ENCODE measurements at regions not wholly inside any gene's neighbourhood (a gene's known extent, or its start where the extent isn't known, plus 50 kb on each side); places are given as distances from the start of the nearest gene placed in this dataset.
"Not testable (repeated sequence)": the region's sequence is repeated elsewhere in the genome, so short reads cannot be mapped to it uniquely, and the experiment has no call there.

GRCh38 chr9:94033383-94033782, 50.9 kb upstream of the PTPDC1 start:
- no peak for DNase-seq (ENCODE audit: low read depth in 2 of 2)

- DNase-seq (ENCODE audit: low read depth in 2 of 2) = no peak
These were observed 52.3 kb upstream of the PTPDC1 start for GRCh38 chr9:94031946-94032345.

DNA sequence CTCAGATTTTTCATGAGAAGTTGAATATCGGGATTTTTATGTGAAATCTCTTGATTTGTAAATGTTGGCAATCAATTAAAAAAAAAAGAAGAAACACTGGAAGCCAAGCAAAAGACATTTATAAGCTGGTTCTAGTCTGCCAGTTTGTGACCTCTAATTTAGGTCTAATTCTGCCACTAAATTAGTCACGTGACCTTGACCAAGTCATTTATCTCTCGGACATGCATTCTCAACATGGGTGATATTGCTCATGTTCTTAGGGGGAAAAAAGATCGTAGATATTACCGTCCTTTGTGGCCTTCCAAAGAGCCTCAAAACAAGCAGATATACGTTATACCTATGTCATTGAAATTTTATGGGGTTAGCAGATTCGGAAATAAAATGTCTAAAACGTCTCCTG, 52.9 kb upstream of the PTPDC1 start:
- DNase-seq (ENCODE audit: low read depth in 2 of 2) = no peak

DNA sequence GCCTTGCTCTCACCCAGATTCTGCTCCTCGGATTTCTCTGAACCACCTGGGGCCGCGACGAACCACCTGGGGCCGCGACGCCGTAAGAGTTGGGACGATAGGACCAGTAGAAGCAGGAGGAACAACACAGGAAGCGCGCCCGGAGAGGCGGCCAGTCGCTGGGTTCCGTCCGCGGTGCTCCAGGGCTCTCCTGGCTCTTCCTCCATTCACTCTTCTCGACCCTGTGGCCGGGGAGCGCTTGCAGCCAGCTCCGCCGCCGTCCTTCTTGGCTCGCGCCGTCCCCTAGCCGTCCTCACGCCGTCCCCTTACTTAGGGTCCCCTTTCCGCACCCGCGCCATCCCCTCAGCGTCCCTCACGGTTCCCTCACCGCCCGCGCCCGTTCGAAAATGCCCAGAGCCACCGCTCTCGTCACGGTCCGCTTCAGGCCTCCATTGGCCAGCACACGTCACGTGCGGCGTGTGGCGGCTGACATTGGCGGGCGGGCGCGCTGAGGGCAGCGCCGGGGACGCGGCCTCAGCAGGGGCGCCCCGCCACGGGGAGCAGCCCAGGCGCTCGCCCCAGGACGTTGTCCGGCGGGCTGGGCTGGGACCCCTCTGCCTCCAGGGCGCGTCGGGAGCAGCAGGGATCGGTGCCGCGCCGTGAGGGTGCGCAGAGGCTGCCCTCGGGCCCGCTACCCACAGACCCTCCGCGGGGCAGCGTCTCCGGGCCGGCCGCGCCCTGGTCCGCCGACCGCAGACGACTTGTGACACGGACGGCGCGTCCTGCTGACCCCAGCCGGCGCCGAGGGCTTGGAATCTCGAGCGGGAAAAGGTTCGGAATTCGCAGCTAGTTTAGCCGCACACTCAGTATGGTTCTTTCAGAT, 53.7 kb upstream of the PTPDC1 start:
- DNase-seq (ENCODE audit: low read depth in 2 of 2) = peak; percentile 56 to 88

GRCh38 chr9:94029932-94030317, 54.3 kb upstream of the PTPDC1 start:
- DNase-seq (ENCODE audit: low read depth in 2 of 2) = no peak

DNA sequence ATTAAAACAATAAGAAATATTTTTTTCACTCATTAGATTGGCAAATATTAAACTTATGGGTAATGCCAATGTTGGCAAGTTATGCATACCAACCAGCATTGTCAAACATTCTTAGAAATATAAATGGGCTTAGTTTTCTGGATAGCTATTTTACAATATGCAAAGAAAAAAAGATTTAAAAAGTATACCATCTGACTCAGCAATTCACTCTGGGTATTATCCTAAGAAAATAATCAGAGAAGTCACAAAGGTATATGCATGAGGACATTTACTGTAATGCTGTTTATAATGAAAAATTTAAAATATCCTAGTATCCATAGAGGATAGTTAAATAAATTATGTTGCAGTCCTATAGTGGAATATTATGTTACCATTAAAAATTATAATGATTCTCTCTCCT, 57.4 kb upstream of the PTPDC1 start:
- no peak for DNase-seq (ENCODE audit: low read depth in 2 of 2)

GRCh38 chr9:94022476-94022875, 61.8 kb upstream of the PTPDC1 start:
- not testable (repeated sequence) for DNase-seq (ENCODE audit: low read depth in 2 of 2)

GRCh38 chr9:94020836-94021235, 63.4 kb upstream of the PTPDC1 start:
- not testable (repeated sequence) for DNase-seq (ENCODE audit: low read depth in 2 of 2)

- no peak for DNase-seq (ENCODE audit: low read depth in 2 of 2)
These were observed 63.5 kb upstream of the BARX1 start for GRCh38 chr9:94018628-94019027.

DNA sequence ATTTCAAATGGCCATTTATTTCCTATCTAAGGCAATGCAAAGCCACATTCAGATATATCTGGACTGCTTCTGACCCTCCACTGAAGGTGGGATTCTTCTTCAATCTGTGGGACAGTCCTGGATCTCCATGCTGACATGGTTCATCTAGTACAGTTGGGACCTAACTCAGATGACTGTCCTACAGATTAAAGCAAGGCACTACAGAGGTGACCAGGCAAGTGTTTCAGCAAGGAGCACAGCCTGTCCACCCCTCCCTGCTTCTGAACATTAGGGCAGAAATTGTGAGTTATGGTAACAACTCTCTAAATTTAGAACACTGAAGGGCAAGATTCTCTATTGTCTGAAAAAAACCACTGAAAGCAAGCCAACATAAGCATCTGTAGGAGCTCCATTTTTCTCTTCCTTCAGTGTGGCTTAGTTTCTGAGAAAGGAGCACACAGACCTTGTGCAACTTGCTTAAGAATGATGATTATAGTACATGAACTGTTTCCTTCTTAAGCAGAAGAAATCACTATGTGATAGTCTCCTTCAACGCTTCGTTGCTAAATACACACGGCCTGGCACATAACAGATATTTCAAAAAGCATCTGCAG, 62.9 kb upstream of the BARX1 start:
- DNase-seq (ENCODE audit: low read depth in 2 of 2) = no peak

DNA sequence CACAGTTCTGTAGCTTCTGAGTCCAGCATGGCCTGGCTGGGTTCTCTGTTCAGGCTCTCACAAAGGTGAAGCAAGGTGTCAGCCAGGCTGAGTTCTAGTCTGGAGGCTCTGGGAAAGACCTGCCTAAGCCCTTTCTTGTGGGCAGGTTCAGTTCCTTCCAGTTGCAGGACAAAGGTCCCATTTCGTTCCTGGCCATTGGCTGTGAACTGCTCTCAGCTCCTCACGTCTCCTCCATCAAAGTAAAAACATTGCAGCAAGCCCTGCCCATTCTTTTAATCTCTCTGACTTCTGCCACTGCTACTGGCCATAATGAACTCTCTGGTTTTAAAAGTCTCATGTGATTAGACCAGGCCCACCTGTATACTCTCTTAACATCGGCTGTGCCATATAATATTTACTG, 61.6 kb upstream of the BARX1 start:
- no peak for DNase-seq (ENCODE audit: low read depth in 2 of 2)

- DNase-seq (ENCODE audit: low read depth in 2 of 2) = no peak
These were observed 59.8 kb upstream of the BARX1 start for GRCh38 chr9:94014920-94015319.

DNA sequence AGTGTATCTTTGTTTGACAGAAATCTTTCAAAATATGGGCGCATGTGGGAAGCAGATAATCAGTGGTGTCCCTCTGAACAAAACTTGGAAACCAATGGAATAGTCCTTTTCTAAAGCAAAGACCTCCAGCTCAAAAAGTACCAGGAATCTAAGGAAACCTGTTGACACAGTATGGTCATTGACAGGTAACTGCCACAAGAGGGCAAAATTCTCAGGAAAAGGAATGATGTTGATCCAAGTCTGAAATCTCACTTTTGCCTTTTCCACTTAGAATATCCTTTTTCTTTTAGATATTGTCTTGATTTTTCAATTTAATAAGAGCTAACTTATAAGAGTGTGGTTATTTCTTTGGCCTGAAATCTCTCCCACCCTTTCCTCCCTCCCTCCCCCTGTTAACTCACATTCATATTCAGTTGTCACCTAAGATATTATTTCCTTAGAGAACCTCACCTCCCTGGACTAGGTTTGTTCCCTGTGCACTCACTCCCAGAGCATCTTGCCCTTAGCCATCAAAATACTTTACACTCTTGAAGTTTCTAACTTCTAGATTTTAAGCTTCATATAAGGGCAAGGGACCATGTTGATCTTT, 59.0 kb upstream of the BARX1 start:
- DNase-seq (ENCODE audit: low read depth in 2 of 2) = peak; percentile 14 to 53

DNA sequence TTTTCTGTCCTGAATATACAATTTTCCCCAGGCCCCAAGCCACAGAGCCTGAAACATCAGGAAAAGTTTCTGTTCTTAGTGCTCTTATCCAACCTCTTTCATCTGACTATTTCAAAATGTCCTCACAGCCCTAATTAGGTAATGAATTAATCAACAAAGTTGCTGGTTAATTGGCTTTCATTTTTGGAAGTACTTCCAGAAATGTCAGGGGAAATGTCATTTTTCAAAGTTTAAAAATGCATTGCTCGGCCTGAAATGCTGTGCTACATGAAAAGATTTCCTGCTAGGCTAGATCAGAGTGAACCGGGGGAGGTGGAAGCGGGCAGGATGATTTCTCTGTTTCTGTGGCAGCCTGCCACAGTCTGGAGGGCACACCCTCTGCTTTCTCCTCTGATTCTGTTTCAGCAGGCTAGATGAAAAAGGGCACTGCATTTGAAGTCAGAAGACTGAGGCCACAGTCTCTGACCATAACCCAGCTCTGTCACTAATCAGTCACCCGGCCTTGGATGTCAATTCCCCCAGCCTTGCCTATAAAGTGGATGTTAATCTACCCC, 55.9 kb upstream of the BARX1 start:
- no peak for DNase-seq (ENCODE audit: low read depth in 2 of 2)

DNA sequence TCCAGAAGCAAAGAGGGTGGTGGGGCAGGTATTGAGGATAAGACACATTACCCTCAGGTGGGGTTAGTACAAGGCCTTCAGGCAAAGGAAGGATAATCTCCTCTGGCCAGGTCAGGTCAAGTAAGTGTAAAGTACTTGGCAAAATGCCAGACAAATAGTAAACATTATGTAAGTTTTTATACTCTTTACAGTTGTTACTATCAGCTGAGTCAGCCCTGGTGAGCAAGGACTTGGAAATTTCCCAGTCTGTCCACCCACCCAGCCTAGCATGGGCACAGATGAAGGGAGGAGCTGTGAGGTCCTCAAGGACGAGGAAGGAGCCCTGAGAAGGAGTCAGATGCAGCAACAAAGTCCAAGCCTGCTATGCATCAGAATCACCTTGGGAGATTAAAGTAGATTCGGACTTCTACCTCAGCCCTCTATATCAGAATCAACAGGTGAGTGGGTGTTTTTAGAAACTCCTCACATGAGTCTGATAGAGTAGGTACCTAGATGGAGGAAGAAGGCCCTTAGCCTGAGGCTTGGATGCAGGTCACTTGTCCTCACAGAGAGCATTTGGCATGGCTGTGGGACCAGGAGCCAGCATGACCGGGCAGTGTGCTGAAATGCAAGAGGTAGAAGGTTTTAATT, 50.2 kb upstream of the BARX1 start:
- no peak for DNase-seq (ENCODE audit: low read depth in 2 of 2)
